ENCODE measurements at regions not wholly inside any gene's neighbourhood (a gene's known extent, or its start where the extent isn't known, plus 50 kb on each side); places are given as distances from the start of the nearest gene placed in this dataset.

GRCh38 chr6:92930171-92930570 is 489.2 kb downstream of the EPHA7 start:
- FAIRE-seq (no peak), DNase-seq (ENCODE audit: low read depth in 1 of 2, low spot score in 2 of 2) (no peak)
- no peak overlapping the region for H3K18ac ChIP-seq (ENCODE audit: extremely low read depth, low read length)
- no peak overlapping the region for H4K5ac ChIP-seq (ENCODE audit: insufficient read length, low read depth, low read length)
- no peak overlapping the region for H2AFZ ChIP-seq (ENCODE audit: low read length)
- H3K56ac ChIP-seq (replicated peaks; ENCODE audit: insufficient read length, low read depth, low read length) = no peak overlapping the region
- no peak overlapping the region for H3K27ac ChIP-seq (ENCODE audit: low read depth, low read length)
- H2AK5ac ChIP-seq (ENCODE audit: low read depth, low read length) = no peak overlapping the region
- no peaks in the 10 kb centered on the region for H3K23me2 ChIP-seq (ENCODE audit: low read depth, low read length)
- H4K8ac ChIP-seq (ENCODE audit: extremely low read depth, insufficient read depth, low read length) = no peak overlapping the region
- TF ChIP-seq RFX5 (IDR thresholded peaks at IDR 0.05; ENCODE audit: borderline replicate concordance, low read depth, low read length) (no peak), BACH1 (IDR thresholded peaks at IDR 0.05; ENCODE audit: low read length) (no peak), BRCA1 (IDR thresholded peaks at IDR 0.05; ENCODE audit: low read depth, low read length) (no peak), FOSL1 (IDR thresholded peaks at IDR 0.05; ENCODE audit: insufficient read depth, low read depth, low read length) (no peak)
- no peaks in the 10 kb centered on the region for H3K27me3 ChIP-seq (replicated peaks in 1 of 4; ENCODE audit: control insufficient read depth in 3 of 4, extremely low read depth in 1 of 4, insufficient read depth in 3 of 4, low read length in 3 of 4)
- no peak overlapping the region for H3K4me2 ChIP-seq (ENCODE audit: insufficient read depth in 1 of 2, low read depth in 2 of 2, low read length in 2 of 2)
- H3K4me1 ChIP-seq (replicated peaks in 1 of 4; ENCODE audit: control insufficient read depth in 3 of 4, insufficient read depth in 4 of 4, low read length in 3 of 4) = no peaks in the 10 kb centered on the region
- no peak overlapping the region for H3K9ac ChIP-seq (replicated peaks in 1 of 4; ENCODE audit: extremely low read depth in 1 of 4, low read depth in 3 of 4, low read length in 3 of 4)
- H4K91ac ChIP-seq (replicated peaks; ENCODE audit: insufficient read length, low read length) = no peak overlapping the region
- H3K14ac ChIP-seq (ENCODE audit: insufficient read length) = no peak overlapping the region
- H4K20me1 ChIP-seq (replicated peaks in 1 of 2; ENCODE audit: control insufficient read depth in 1 of 2, insufficient read depth in 2 of 2, low read length in 2 of 2) = no peaks in the 10 kb centered on the region
- no peak overlapping the region for H2BK120ac ChIP-seq (replicated peaks; ENCODE audit: low read depth, low read length)
- no peak overlapping the region for H3K4me3 ChIP-seq (ENCODE audit: extremely low read depth in 1 of 4, insufficient read depth in 2 of 4, low read depth in 3 of 4, low read length in 4 of 4)
- no peak overlapping the region for H2BK12ac ChIP-seq (ENCODE audit: low read depth, low read length)
- no peak overlapping the region for H3K23ac ChIP-seq (ENCODE audit: insufficient read length)
- no peaks in the 10 kb centered on the region for H3K36me3 ChIP-seq (ENCODE audit: control insufficient read depth in 2 of 4, insufficient read depth in 4 of 4, low read length in 3 of 4)
- no peak overlapping the region for H2BK20ac ChIP-seq (ENCODE audit: low read length)
- WGBS, 2 experiments (ENCODE audit: extremely low coverage in 1 of 2, insufficient coverage in 1 of 2, insufficient read length in 1 of 2, insufficient replicate concordance in 2 of 2, low coverage in 1 of 2, low lambda C conversion rate in 2 of 2, missing lambda C conversion rate in 1 of 2) = 87% methylated on average over 5 of the region's 5 CpGs; no CpG with 5 or more reads in 1 of the 2 experiments
- ChIA-PET POLR2A (ENCODE audit: partially characterized antibody) (no interaction called here), CTCF (ENCODE audit: partially characterized antibody) (interaction anchor here (1.2 to 1.7 kb wide), 3 partner anchors 10 to 494 kb away, joined by 3 to 4 read pairs (median 4); no protein-coding TSS in a partner anchor)
- no peak overlapping the region for H3K4ac ChIP-seq (replicated peaks; ENCODE audit: insufficient read length, low read depth, low read length)
- H2BK15ac ChIP-seq (ENCODE audit: low read length) = no peak overlapping the region
- no peaks in the 10 kb centered on the region for H3K79me2 ChIP-seq (ENCODE audit: control insufficient read depth in 1 of 2, insufficient read depth in 2 of 2, low read length in 2 of 2)
- H3K79me1 ChIP-seq (ENCODE audit: low read depth, low read length) = no peaks in the 10 kb centered on the region
- H3K9me3 ChIP-seq (ENCODE audit: insufficient read depth in 2 of 2, low read depth in 1 of 2, low read length in 1 of 2) = 0 out of 4 replicates have a peak, but pooled peaks cover 3 to 9% of the 10 kb centered on the region in 2 experiments
- H2BK5ac ChIP-seq (ENCODE audit: low read depth, low read length) = no peak overlapping the region

Measured in H1 (cell line).